GM23338 (cell line): ENCODE measurements at regions not wholly inside any gene's neighbourhood (a gene's known extent, or its start where the extent isn't known, plus 50 kb on each side); places are given as distances from the start of the nearest gene placed in this dataset.

Source experiments
- ATAC-seq: fragments of 200-7000 bp; cut with Tn5 transposase; 3 replicates; pipeline ENCODE4 v1.9.1; 2020
- DNase-seq: peaks from one replicate; pipeline ENCODE4 v3.0.0-alpha.2; 2015; ENCODE audit warnings: low spot score
- H2AFZ ChIP-seq: fragments of 200-600 bp; sonication (generic); 2 replicates; pipeline ENCODE4 v1.8.0; 2016; ENCODE audit warnings: antibody characterized with exemption, mild to moderate bottlenecking, moderate library complexity
- H3F3A ChIP-seq: fragments of 200-600 bp; sonication (generic); replicated peaks from 2 replicates; pipeline ENCODE4 v1.8.0; 2017; ENCODE audit warnings: antibody characterized with exemption, mixed run types, low read depth
- H3K27ac ChIP-seq: fragments of 200-600 bp; sonication (generic); 2 replicates; pipeline ENCODE4 v1.6.1; 2016; ENCODE audit warnings: low read depth
- H3K27me3 ChIP-seq: fragments of 200-600 bp; sonication (generic); 2 replicates; pipeline ENCODE4 v1.8.0; 2016; ENCODE audit warnings: mild to moderate bottlenecking, mixed run types, moderate library complexity; ENCODE audit not compliant: insufficient read depth
- H3K36me3 ChIP-seq: fragments of 200-600 bp; sonication (generic); 2 replicates; pipeline ENCODE4 v1.8.0; 2016; ENCODE audit warnings: mild to moderate bottlenecking; ENCODE audit not compliant: insufficient read depth
- H3K4me1 ChIP-seq: fragments of 200-600 bp; sonication (generic); 2 replicates; pipeline ENCODE4 v1.8.0; 2016; ENCODE audit warnings: mild to moderate bottlenecking, moderate library complexity; ENCODE audit not compliant: insufficient read depth
- H3K4me2 ChIP-seq: fragments of 200-600 bp; sonication (generic); 2 replicates; pipeline ENCODE4 v1.7.1; 2017; ENCODE audit warnings: mixed run types
- H3K4me3 ChIP-seq: fragments of 200-600 bp; sonication (generic); 2 replicates; pipeline ENCODE4 v1.6.1; 2016; ENCODE audit warnings: mixed run types
- H3K79me2 ChIP-seq: fragments of 200-600 bp; sonication (generic); replicated peaks from 2 replicates; pipeline ENCODE4 v1.8.0; 2017; ENCODE audit warnings: mild to moderate bottlenecking; ENCODE audit not compliant: insufficient read depth
- H3K9me2 ChIP-seq: fragments of 200-600 bp; sonication (generic); 2 replicates; pipeline ENCODE4 v1.8.0; 2017; ENCODE audit not compliant: insufficient read depth
- H4K20me1 ChIP-seq: fragments of 200-600 bp; sonication (generic); replicated peaks from 2 replicates; pipeline ENCODE4 v1.8.0; 2017; ENCODE audit warnings: mild to moderate bottlenecking; ENCODE audit not compliant: insufficient read depth
- H3K27ac Mint-ChIP-seq: 2 replicates; pipeline ENCODE4 v1.8.0; 2020; ENCODE audit warnings: inconsistent platforms, mild to moderate bottlenecking, moderate library complexity, mixed read lengths
- H3K27me3 Mint-ChIP-seq: 3 replicates; pipeline ENCODE4 v1.8.0; 2022; ENCODE audit warnings: low read depth, mild to moderate bottlenecking, moderate library complexity, mixed read lengths, inconsistent platforms; ENCODE audit not compliant: insufficient read depth, poor library complexity
- H3K36me3 Mint-ChIP-seq: 3 replicates; pipeline ENCODE4 v1.8.0; 2021; ENCODE audit warnings: low read depth, mild to moderate bottlenecking, inconsistent platforms, moderate library complexity, mixed read lengths
- H3K4me1 Mint-ChIP-seq: 3 replicates; pipeline ENCODE4 v1.8.0; 2020; ENCODE audit warnings: mild to moderate bottlenecking, inconsistent platforms, mixed read lengths
- H3K4me3 Mint-ChIP-seq: 3 replicates; pipeline ENCODE4 v1.8.0; 2021; ENCODE audit warnings: moderate library complexity, mild to moderate bottlenecking, inconsistent platforms, mixed read lengths
- H3K9me3 Mint-ChIP-seq: 3 replicates; pipeline ENCODE4 v1.8.0; 2020; ENCODE audit warnings: moderate library complexity, mild to moderate bottlenecking, inconsistent platforms, mixed read lengths
- CREB1 ChIP-seq: fragments of 250-450 bp; sonication (Bioruptor Pico); IDR thresholded peaks from 2 replicates; pipeline ENCODE4 v1.5.0; 2020; ENCODE audit warnings: low read depth, mild to moderate bottlenecking, moderate library complexity
- EZH2 ChIP-seq: fragments of 200-600 bp; sonication (generic); IDR thresholded peaks from one replicate; pipeline ENCODE4 v1.8.0; 2017; ENCODE audit warnings: antibody characterized with exemption, mild to moderate bottlenecking, low read depth; ENCODE audit not compliant: unreplicated experiment
- EZH2phosphoT487 ChIP-seq: fragments of 200-600 bp; sonication (generic); IDR thresholded peaks from one replicate; pipeline ENCODE4 v1.8.1; 2018; ENCODE audit warnings: antibody characterized with exemption; ENCODE audit not compliant: unreplicated experiment
- JUNB ChIP-seq: IDR thresholded peaks from one replicate; pipeline ENCODE4 v1.6.1; 2016; ENCODE audit warnings: antibody characterized with exemption; ENCODE audit not compliant: unreplicated experiment
- NANOG ChIP-seq: IDR thresholded peaks from 2 replicates; pipeline ENCODE4 v1.6.1; 2016; ENCODE audit warnings: antibody characterized with exemption, borderline replicate concordance
- POLR2AphosphoS5 ChIP-seq: IDR thresholded peaks from 2 replicates; pipeline ENCODE4 v1.6.1; 2016; ENCODE audit warnings: antibody characterized with exemption, low read depth
- STAT1 ChIP-seq: IDR thresholded peaks from one replicate; pipeline ENCODE4 v1.6.1; 2016; ENCODE audit warnings: antibody characterized with exemption; ENCODE audit not compliant: unreplicated experiment
- ZNF114 ChIP-seq: fragments of 250-450 bp; sonication (Bioruptor Pico); IDR thresholded peaks from 2 replicates; pipeline ENCODE4 v1.5.0; 2020; ENCODE audit warnings: mild to moderate bottlenecking, moderate library complexity
- ZNF331 ChIP-seq: fragments of 250-450 bp; sonication (Bioruptor Pico); IDR thresholded peaks from 2 replicates; pipeline ENCODE4 v1.5.0; 2020; ENCODE audit warnings: low read depth, mild to moderate bottlenecking, moderate library complexity
- TF ChIP-seq, protein P1 (sequence below), 2 experiments: fragments of 200-600 bp in 1 of 2; sonication (generic) in 1 of 2; conservative IDR thresholded peaks; 2 replicates each; pipeline versions ENCODE4 v1.5.1 to v1.6.1; 2016 to 2017; ENCODE audit warnings: antibody characterized with exemption in 2 of 2, low read depth in 2 of 2, mild to moderate bottlenecking in 2 of 2, moderate library complexity in 1 of 2
- TF ChIP-seq, protein P2 (sequence below): IDR thresholded peaks from 2 replicates; pipeline ENCODE4 v1.6.1; 2016; ENCODE audit warnings: antibody characterized with exemption
- TF ChIP-seq, protein P3 (sequence below): IDR thresholded peaks from one replicate; pipeline ENCODE4 v1.6.1; 2018; ENCODE audit warnings: antibody characterized with exemption; ENCODE audit not compliant: unreplicated experiment

DNA sequence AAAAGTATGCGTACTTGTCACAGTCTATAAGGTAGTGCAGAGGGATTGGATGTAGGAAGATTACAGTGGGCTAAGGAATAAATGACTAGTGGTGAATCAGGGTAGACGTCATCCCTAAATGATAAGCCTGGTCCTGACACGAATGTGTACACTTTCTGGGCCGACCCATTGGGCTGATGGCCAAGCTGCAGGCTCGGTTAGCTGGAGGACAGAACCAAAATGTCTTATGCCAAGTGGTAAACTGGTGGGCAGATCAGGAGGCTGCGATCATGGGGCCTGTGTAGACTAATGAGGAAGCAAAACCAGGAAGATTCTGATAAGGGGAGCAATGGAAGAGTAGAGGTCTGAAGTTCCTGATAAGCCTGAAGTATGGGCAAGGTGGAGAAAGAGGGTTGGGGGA lies 272.8 kb upstream of the GATB start:
- no peak for DNase-seq
- H3K27me3 Mint-ChIP-seq, result peaks cover 3% of the 10 kb centered on the region

DNA sequence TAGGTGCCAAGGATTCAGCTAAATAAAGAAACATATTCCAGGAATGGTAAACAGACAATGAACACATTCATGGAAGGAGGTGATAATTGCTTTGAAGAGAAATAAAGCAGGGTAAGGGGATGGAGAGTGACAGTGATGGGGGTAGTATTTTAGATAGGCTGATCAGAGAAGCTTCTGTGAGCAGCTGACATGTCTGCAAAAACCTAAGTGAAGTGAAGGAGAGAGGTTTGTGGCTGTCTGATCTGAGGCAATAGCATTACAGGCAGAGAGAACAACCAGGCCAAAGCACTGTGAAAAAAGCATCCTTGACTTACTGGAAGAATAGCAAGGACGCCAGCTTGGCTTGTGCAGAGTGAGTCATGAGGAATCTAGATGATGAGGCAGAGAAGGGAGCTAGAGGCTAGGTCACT lies 271.9 kb upstream of the GATB start:
- H3K27ac Mint-ChIP-seq, result no peak overlapping the region
- no peaks in the 10 kb centered on the region for H3K36me3 Mint-ChIP-seq
- Histone ChIP-seq H3K27ac (no peak overlapping the region), H3K27me3 (no peaks in the 10 kb centered on the region), H3K4me2 (no peak overlapping the region), H3K4me1 (no peaks in the 10 kb centered on the region), H3F3A (no peaks in the 10 kb centered on the region), H2AFZ (no peak overlapping the region), H3K9me2 (peaks cover 9% of the 10 kb centered on the region), H3K4me3 (no peak overlapping the region), H3K36me3 (no peaks in the 10 kb centered on the region), H4K20me1 (no peaks in the 10 kb centered on the region), H3K79me2 (no peaks in the 10 kb centered on the region)
- ATAC-seq, result no peak
- H3K4me1 Mint-ChIP-seq, result peaks cover 3% of the 10 kb centered on the region; the same call in 2 of the 3 replicates
- no peak for DNase-seq
- H3K27me3 Mint-ChIP-seq, result peaks cover 3% of the 10 kb centered on the region
- H3K4me3 Mint-ChIP-seq, result no peak overlapping the region
- no peaks in the 10 kb centered on the region for H3K9me3 Mint-ChIP-seq
- no peak for TF ChIP-seq STAT1
- TF ChIP-seq, protein P1, sequence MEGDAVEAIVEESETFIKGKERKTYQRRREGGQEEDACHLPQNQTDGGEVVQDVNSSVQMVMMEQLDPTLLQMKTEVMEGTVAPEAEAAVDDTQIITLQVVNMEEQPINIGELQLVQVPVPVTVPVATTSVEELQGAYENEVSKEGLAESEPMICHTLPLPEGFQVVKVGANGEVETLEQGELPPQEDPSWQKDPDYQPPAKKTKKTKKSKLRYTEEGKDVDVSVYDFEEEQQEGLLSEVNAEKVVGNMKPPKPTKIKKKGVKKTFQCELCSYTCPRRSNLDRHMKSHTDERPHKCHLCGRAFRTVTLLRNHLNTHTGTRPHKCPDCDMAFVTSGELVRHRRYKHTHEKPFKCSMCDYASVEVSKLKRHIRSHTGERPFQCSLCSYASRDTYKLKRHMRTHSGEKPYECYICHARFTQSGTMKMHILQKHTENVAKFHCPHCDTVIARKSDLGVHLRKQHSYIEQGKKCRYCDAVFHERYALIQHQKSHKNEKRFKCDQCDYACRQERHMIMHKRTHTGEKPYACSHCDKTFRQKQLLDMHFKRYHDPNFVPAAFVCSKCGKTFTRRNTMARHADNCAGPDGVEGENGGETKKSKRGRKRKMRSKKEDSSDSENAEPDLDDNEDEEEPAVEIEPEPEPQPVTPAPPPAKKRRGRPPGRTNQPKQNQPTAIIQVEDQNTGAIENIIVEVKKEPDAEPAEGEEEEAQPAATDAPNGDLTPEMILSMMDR (conservative IDR thresholded peaks at IDR 0.05; ENCODE audit: low read depth in 2 of 2), result no peak
- no peak for TF ChIP-seq ZNF114 (CRISPR knock-in tag)
- no peak for TF ChIP-seq EZH2
- TF ChIP-seq, protein P2, sequence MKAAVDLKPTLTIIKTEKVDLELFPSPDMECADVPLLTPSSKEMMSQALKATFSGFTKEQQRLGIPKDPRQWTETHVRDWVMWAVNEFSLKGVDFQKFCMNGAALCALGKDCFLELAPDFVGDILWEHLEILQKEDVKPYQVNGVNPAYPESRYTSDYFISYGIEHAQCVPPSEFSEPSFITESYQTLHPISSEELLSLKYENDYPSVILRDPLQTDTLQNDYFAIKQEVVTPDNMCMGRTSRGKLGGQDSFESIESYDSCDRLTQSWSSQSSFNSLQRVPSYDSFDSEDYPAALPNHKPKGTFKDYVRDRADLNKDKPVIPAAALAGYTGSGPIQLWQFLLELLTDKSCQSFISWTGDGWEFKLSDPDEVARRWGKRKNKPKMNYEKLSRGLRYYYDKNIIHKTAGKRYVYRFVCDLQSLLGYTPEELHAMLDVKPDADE, result no peak
- TF ChIP-seq, protein P3, sequence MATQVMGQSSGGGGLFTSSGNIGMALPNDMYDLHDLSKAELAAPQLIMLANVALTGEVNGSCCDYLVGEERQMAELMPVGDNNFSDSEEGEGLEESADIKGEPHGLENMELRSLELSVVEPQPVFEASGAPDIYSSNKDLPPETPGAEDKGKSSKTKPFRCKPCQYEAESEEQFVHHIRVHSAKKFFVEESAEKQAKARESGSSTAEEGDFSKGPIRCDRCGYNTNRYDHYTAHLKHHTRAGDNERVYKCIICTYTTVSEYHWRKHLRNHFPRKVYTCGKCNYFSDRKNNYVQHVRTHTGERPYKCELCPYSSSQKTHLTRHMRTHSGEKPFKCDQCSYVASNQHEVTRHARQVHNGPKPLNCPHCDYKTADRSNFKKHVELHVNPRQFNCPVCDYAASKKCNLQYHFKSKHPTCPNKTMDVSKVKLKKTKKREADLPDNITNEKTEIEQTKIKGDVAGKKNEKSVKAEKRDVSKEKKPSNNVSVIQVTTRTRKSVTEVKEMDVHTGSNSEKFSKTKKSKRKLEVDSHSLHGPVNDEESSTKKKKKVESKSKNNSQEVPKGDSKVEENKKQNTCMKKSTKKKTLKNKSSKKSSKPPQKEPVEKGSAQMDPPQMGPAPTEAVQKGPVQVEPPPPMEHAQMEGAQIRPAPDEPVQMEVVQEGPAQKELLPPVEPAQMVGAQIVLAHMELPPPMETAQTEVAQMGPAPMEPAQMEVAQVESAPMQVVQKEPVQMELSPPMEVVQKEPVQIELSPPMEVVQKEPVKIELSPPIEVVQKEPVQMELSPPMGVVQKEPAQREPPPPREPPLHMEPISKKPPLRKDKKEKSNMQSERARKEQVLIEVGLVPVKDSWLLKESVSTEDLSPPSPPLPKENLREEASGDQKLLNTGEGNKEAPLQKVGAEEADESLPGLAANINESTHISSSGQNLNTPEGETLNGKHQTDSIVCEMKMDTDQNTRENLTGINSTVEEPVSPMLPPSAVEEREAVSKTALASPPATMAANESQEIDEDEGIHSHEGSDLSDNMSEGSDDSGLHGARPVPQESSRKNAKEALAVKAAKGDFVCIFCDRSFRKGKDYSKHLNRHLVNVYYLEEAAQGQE, result no peak
- no peak for TF ChIP-seq EZH2phosphoT487
- TF ChIP-seq CREB1, result no peak
- TF ChIP-seq JUNB, result no peak
- no peak for TF ChIP-seq ZNF331 (CRISPR knock-in tag)
- no peak for TF ChIP-seq NANOG
- no peak for TF ChIP-seq POLR2AphosphoS5

More for the DNA sequence above, 272.8 kb upstream of the GATB start:
- H3F3A ChIP-seq, result no peaks in the 10 kb centered on the region
- no peak overlapping the region for H2AFZ ChIP-seq
- H3K9me2 ChIP-seq, result peaks cover 3% of the 10 kb centered on the region; the same call in 1 of the 2 replicates
- TF ChIP-seq JUNB, result no peak
- no peak overlapping the region for H3K27ac Mint-ChIP-seq
- no peaks in the 10 kb centered on the region for H3K36me3 Mint-ChIP-seq
- H3K4me2 ChIP-seq, result no peak overlapping the region
- no peak overlapping the region for H3K4me3 ChIP-seq
- no peaks in the 10 kb centered on the region for H4K20me1 ChIP-seq
- H3K9me3 Mint-ChIP-seq, result no peaks in the 10 kb centered on the region
- no peak overlapping the region for H3K27ac ChIP-seq
- peaks cover 3% of the 10 kb centered on the region; the same call in 2 of the 3 replicates for H3K4me1 Mint-ChIP-seq
- H3K79me2 ChIP-seq, result no peaks in the 10 kb centered on the region
- no peak for ATAC-seq
- H3K36me3 ChIP-seq, result no peaks in the 10 kb centered on the region
- no peaks in the 10 kb centered on the region for H3K4me1 ChIP-seq
- no peaks in the 10 kb centered on the region for H3K27me3 ChIP-seq
- no peak overlapping the region for H3K4me3 Mint-ChIP-seq
